CD4-positive, CD25-positive, alpha-beta regulatory T cell (primary cell): ENCODE measurements at regions not wholly inside any gene's neighbourhood (a gene's known extent, or its start where the extent isn't known, plus 50 kb on each side); places are given as distances from the start of the nearest gene placed in this dataset.

Source experiments
- ATAC-seq, 2 donors: fragments of 150-1000 bp; cut with Tn5 transposase; one replicate each; pipeline ENCODE4 v1.10.0; 2021; ENCODE audit warnings: low read depth in 2 of 2, moderate number of reproducible peaks in 2 of 2, moderate library complexity in 1 of 2
- DNase-seq, 3 donors: peaks; one replicate each; pipeline versions ENCODE4 v3.0.0 to v3.0.0-alpha.2; 2012 to 2022; ENCODE audit warnings: mixed read lengths in 1 of 3
- H3K27ac ChIP-seq: one replicate; pipeline ENCODE4 v1.7.0; 2013; ENCODE audit warnings: mild to moderate bottlenecking, low read length; ENCODE audit not compliant: insufficient read depth, poor library complexity, severe bottlenecking
- H3K27me3 ChIP-seq: one replicate; pipeline ENCODE4 v1.7.0; 2013; ENCODE audit warnings: low read length; ENCODE audit not compliant: control insufficient read depth, insufficient read depth
- H3K36me3 ChIP-seq: one replicate; pipeline ENCODE4 v1.7.0; 2013; ENCODE audit warnings: mild to moderate bottlenecking, low read length, moderate library complexity; ENCODE audit not compliant: control insufficient read depth, insufficient read depth
- H3K4me1 ChIP-seq: 2 replicates; pipeline ENCODE4 v1.7.0; 2013; ENCODE audit warnings: mild to moderate bottlenecking, low read length; ENCODE audit not compliant: insufficient read depth, control insufficient read depth, poor library complexity, severe bottlenecking
- H3K4me3 ChIP-seq: one replicate; pipeline ENCODE4 v1.7.0; 2013; ENCODE audit warnings: low read depth, mild to moderate bottlenecking, low read length, moderate library complexity
- H3K9me3 ChIP-seq, 2 experiments: 1 replicate in 1 of 2; 2 replicates in 1 of 2; pipeline ENCODE4 v1.7.0; 2013; ENCODE audit warnings: low read length in 2 of 2, mild to moderate bottlenecking in 1 of 2, moderate library complexity in 1 of 2; ENCODE audit not compliant: control insufficient read depth in 2 of 2
- H3K27ac Mint-ChIP-seq, 3 donors: one replicate each; pipeline ENCODE4 v1.8.0; 2020 to 2022; ENCODE audit warnings: mild to moderate bottlenecking in 3 of 3, mixed read lengths in 3 of 3, moderate library complexity in 2 of 3
- H3K27me3 Mint-ChIP-seq: one replicate; pipeline ENCODE4 v1.8.0; 2022; ENCODE audit warnings: mild to moderate bottlenecking, mixed read lengths
- H3K36me3 Mint-ChIP-seq: one replicate; pipeline ENCODE4 v1.8.0; 2020; ENCODE audit warnings: mixed read lengths
- H3K4me1 Mint-ChIP-seq, 4 donors: one replicate each; pipeline ENCODE4 v1.8.0; 2020 to 2022; ENCODE audit warnings: mixed read lengths in 4 of 4, mild to moderate bottlenecking in 1 of 4
- H3K4me3 Mint-ChIP-seq, 4 donors: one replicate each; pipeline ENCODE4 v1.8.0; 2020 to 2022; ENCODE audit warnings: mild to moderate bottlenecking in 4 of 4, mixed read lengths in 4 of 4, moderate library complexity in 3 of 4
- H3K9me3 Mint-ChIP-seq, 7 donors: one replicate each; pipeline ENCODE4 v1.8.0; 2020 to 2022; ENCODE audit warnings: mixed read lengths in 7 of 7, mild to moderate bottlenecking in 3 of 7, moderate library complexity in 2 of 7

GRCh38 chr3:148319960-148320359 is 377.7 kb upstream of the AGTR1 start:
- peaks cover 5% of the 10 kb centered on the region for H3K4me1 ChIP-seq
- ATAC-seq: no peak
- no peaks in the 10 kb centered on the region for H3K36me3 ChIP-seq
- H3K27me3 ChIP-seq: no peaks in the 10 kb centered on the region
- Mint-ChIP-seq H3K4me1 (peaks cover 9 to 11% (median 10%) of the 10 kb centered on the region in 4 donors), H3K36me3 (no peaks in the 10 kb centered on the region), H3K27ac (no peak overlapping the region), H3K27me3 (no peaks in the 10 kb centered on the region), H3K4me3 (peak overlapping the region in 2 of 4 donors; percentile 15), H3K9me3 (peaks cover 0 to 8% (median 0%) of the 10 kb centered on the region in 7 donors)
- H3K4me3 ChIP-seq: peak overlapping the region; percentile 67
- DNase-seq: no peak
- H3K27ac ChIP-seq: no peak overlapping the region
- peaks cover 0 to 4% of the 10 kb centered on the region in 2 experiments for H3K9me3 ChIP-seq

GRCh38 chr3:148329481-148330235 is 368.0 kb upstream of the AGTR1 start:
- no peak overlapping the region for H3K27ac ChIP-seq
- no peaks in the 10 kb centered on the region for H3K9me3 ChIP-seq
- ATAC-seq (no peak), DNase-seq (no peak)
- H3K36me3 ChIP-seq: no peaks in the 10 kb centered on the region
- Mint-ChIP-seq H3K4me3 (no peak overlapping the region), H3K36me3 (no peaks in the 10 kb centered on the region), H3K4me1 (no peaks in the 10 kb centered on the region), H3K27me3 (no peaks in the 10 kb centered on the region), H3K9me3 (peaks cover 0 to 6% (median 0%) of the 10 kb centered on the region in 7 donors), H3K27ac (no peak overlapping the region)
- no peaks in the 10 kb centered on the region for H3K27me3 ChIP-seq
- no peak overlapping the region for H3K4me3 ChIP-seq
- no peaks in the 10 kb centered on the region for H3K4me1 ChIP-seq

DNA sequence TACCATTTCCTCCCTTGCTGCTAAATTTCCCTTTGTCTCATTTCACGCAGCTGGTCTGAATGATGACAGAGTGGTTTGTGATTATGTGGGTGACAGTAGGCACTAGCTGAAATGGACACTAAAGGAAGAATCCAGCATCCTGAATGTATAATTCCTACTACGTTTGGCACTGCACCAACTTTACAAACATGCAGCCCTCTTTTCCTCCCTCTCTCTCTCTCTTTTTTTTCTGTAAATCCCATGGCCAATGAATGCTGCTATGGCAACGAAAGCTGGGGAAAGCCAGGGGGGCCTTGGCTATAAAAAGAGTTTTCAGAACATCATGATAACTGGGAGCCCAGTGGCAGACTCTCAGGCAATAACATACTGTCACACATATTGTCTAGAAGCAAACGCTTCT is 367.2 kb upstream of the AGTR1 start:
- H3K36me3 ChIP-seq: no peaks in the 10 kb centered on the region
- Mint-ChIP-seq H3K27me3 (no peaks in the 10 kb centered on the region), H3K36me3 (no peaks in the 10 kb centered on the region), H3K4me3 (no peak overlapping the region), H3K9me3 (peaks cover 0 to 7% (median 0%) of the 10 kb centered on the region in 7 donors), H3K4me1 (no peaks in the 10 kb centered on the region), H3K27ac (no peak overlapping the region)
- no peaks in the 10 kb centered on the region for H3K9me3 ChIP-seq
- H3K4me1 ChIP-seq: no peaks in the 10 kb centered on the region
- H3K27me3 ChIP-seq: no peaks in the 10 kb centered on the region
- DNase-seq (no peak), ATAC-seq (no peak)
- no peak overlapping the region for H3K4me3 ChIP-seq
- no peak overlapping the region for H3K27ac ChIP-seq

DNA sequence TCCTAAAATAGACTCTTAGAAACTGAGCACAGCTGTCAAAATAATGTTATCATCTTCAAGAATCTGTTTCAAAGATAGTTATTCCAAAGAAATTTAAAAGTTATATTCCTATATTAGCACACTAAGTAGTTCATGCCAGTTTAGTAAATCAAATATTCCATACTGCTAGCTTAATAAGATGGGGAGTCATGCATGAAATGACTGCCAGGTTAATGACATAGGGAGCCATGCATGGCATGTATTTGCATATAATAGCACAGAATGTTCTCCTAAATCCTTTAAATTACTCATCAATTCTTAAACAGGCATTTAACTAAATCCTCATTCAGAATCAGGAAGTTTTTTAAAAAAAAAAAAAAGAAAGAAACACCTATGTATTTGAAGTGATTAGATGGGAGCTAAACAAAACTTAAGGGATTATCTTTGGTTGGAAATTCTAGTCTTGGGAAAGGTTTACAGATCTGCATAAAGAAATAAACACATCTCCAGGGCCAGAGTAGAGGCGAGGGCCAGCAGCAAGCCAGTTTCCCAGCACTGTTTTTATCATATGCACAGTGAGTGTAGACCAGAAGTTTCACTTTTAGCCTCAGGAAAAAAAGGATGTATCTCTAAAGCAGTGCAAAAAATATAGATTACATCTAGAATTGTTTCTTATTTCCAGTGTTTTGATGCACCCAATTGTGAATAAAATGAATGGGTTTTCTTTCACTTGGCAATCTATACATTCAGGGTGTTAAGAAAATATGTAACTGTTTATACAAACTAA is 366.4 kb upstream of the AGTR1 start:
- Histone ChIP-seq H3K36me3 (no peaks in the 10 kb centered on the region), H3K27ac (no peak overlapping the region), H3K4me3 (no peak overlapping the region), H3K4me1 (no peaks in the 10 kb centered on the region), H3K9me3 (no peaks in the 10 kb centered on the region), H3K27me3 (no peaks in the 10 kb centered on the region)
- H3K4me1 Mint-ChIP-seq: no peaks in the 10 kb centered on the region
- ATAC-seq (no peak), DNase-seq (no peak)
- no peak overlapping the region for H3K4me3 Mint-ChIP-seq
- no peaks in the 10 kb centered on the region for H3K36me3 Mint-ChIP-seq
- H3K27ac Mint-ChIP-seq: no peak overlapping the region
- no peaks in the 10 kb centered on the region for H3K27me3 Mint-ChIP-seq
- peaks cover 0 to 8% (median 0%) of the 10 kb centered on the region in 7 donors for H3K9me3 Mint-ChIP-seq

DNA sequence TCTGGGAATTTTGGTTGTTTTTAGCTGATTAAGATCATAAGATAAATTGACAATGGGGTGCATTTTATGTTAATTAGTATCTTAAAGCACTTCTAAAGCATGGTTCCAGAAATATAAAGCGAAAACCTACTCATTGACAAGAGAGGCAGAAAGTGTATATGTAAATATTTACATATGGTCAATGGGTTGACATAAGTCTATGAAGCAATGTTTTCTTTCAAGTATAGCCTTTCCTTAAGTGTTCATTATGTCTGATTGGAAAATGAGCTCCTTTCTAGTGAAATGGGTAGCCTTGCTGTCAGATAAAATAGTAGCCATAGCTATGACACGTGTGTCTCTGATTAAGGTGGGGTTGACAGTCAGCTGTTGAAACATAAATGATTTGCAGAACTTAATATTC is 365.2 kb upstream of the AGTR1 start:
- Mint-ChIP-seq H3K4me3 (no peak overlapping the region), H3K9me3 (peaks cover 0 to 9% (median 2%) of the 10 kb centered on the region in 7 donors), H3K4me1 (no peaks in the 10 kb centered on the region), H3K36me3 (no peaks in the 10 kb centered on the region), H3K27ac (no peak overlapping the region), H3K27me3 (no peaks in the 10 kb centered on the region)
- DNase-seq (no peak), ATAC-seq (no peak)
- H3K4me3 ChIP-seq: no peak overlapping the region
- no peaks in the 10 kb centered on the region for H3K4me1 ChIP-seq
- no peaks in the 10 kb centered on the region for H3K36me3 ChIP-seq
- no peaks in the 10 kb centered on the region for H3K27me3 ChIP-seq
- H3K27ac ChIP-seq: no peak overlapping the region
- H3K9me3 ChIP-seq: no peaks in the 10 kb centered on the region

- H3K36me3 ChIP-seq: no peaks in the 10 kb centered on the region
- Mint-ChIP-seq H3K27ac (no peak overlapping the region), H3K36me3 (no peaks in the 10 kb centered on the region), H3K9me3 (peaks cover 0 to 11% (median 2%) of the 10 kb centered on the region in 7 donors), H3K4me3 (no peak overlapping the region), H3K4me1 (no peaks in the 10 kb centered on the region), H3K27me3 (no peaks in the 10 kb centered on the region)
- no peaks in the 10 kb centered on the region for H3K9me3 ChIP-seq
- H3K27me3 ChIP-seq: no peaks in the 10 kb centered on the region
- no peaks in the 10 kb centered on the region for H3K4me1 ChIP-seq
- no peak for DNase-seq
- no peak for ATAC-seq
- H3K27ac ChIP-seq: no peak overlapping the region
- H3K4me3 ChIP-seq: no peak overlapping the region
Measured at GRCh38 chr3:148333091-148333490, 364.6 kb upstream of the AGTR1 start.

DNA sequence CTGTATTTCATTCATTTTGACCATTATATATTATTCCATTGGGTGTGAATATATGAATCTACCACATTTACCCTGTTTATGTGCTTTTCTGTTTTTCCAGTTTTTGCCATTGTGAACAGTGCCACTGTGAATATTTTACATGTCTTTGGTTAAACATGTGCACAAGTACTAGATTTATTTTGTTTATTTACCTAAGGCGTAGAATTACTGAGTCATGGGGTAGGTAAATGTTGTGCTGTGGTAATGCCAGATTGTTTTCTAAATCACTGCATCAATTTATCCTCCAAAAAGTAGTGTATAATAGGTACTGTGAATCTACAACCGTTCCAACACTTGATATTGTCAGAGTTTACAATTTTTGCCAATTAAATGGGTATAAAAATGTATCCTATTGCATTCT is 362.1 kb upstream of the AGTR1 start:
- ATAC-seq (no peak), DNase-seq (no peak)
- Mint-ChIP-seq H3K4me3 (no peak overlapping the region), H3K4me1 (no peaks in the 10 kb centered on the region), H3K27ac (no peak overlapping the region), H3K36me3 (no peaks in the 10 kb centered on the region), H3K9me3 (peaks cover 1 to 15% (median 7%) of the 10 kb centered on the region in 7 donors), H3K27me3 (peaks cover 7% of the 10 kb centered on the region)
- Histone ChIP-seq H3K9me3 (no peaks in the 10 kb centered on the region), H3K27ac (no peak overlapping the region), H3K4me3 (no peak overlapping the region), H3K27me3 (no peaks in the 10 kb centered on the region), H3K4me1 (no peaks in the 10 kb centered on the region), H3K36me3 (no peaks in the 10 kb centered on the region)
